GM19467 (cell line): ENCODE measurements at regions not wholly inside any gene's neighbourhood (a gene's known extent, or its start where the extent isn't known, plus 50 kb on each side); places are given as distances from the start of the nearest gene placed in this dataset.

Source experiments
- ATAC-seq: cut with Tn5 transposase; IDR thresholded peaks from one replicate; pipeline ENCODE4 v1.9.1; 2021; ENCODE audit warnings: mild to moderate bottlenecking, moderate library complexity; ENCODE audit not compliant: unreplicated experiment

DNA sequence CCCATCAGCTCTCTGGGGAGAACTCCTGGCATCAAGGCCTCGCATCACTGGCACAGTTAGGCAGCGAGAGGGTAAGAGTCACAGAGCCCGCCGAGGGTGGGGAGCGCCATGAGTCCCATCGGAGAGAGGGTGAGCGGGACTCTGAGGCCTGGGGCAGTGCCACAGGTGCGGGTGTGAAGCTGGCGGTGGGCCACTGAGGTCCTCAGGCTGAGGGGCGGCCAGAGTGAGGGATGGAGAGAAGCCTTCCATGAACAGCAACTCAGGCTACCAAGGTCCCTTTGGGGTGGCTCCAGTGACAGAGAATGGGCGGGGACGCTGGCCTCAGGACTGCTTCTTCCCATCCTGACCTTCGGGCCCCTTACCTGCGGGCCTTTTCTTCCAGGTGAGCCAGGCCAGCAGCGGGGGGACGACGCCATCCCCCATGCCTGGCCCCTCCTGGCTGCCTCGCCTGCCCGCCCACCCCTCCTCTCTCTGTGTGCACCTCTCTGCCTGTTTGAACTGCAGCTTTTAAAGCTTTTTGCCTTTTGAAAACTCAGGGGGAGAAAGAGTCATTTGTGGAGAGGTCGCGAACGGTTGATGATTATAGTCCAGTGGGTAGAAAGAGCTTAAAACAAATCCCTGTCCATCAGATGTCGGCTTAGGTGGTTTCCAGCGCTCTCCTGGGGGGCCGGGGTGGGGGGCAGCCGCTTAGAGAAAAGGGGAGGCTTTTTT is 149.3 kb upstream of the GSE1 start:
- ATAC-seq, result no peak

DNA sequence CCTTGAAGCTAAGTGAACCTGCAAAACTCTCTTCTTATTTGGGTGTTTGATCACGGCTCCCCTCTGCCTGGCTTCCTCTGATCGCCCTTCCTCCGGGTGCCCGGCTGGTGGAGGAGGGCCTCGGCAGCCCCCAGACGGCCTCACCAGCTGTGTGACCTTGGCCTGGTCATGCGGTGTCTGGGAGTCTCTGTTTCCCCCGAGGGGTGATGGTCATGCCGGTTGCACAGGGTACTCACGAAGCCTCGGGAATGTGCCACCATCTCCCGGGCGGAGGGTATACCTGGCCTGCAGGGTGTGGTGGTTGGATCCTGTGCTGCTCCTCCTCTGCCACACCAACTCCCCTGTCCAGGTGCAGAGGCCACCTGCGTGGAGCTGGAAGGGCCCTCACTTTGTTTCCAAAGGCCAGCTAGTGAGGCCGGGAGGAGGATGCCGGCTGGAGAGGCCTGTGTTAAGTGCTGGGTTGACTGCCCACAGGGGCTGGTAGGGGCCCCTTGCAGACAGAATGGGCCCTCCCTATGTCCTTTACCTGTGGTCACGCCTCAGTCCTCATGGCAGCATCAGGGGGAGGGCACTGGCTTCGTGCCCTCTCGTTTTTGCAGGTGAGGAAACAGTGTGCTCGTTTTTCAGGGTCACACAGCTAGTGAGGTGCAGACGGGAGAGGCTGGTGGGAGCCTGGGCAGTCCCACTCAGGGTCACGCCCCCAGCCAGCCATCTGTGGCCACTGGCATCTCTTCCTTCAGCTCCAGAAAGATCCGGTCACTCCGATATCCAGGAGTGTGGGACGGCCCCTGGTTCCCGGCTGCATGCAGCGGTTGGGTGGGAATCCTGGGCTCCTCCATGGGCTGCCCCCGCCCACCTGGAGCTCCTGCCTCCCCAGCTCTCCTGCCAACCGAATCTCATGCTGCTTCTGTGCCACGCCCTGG is 148.5 kb upstream of the GSE1 start:
- ATAC-seq, result no peak

DNA sequence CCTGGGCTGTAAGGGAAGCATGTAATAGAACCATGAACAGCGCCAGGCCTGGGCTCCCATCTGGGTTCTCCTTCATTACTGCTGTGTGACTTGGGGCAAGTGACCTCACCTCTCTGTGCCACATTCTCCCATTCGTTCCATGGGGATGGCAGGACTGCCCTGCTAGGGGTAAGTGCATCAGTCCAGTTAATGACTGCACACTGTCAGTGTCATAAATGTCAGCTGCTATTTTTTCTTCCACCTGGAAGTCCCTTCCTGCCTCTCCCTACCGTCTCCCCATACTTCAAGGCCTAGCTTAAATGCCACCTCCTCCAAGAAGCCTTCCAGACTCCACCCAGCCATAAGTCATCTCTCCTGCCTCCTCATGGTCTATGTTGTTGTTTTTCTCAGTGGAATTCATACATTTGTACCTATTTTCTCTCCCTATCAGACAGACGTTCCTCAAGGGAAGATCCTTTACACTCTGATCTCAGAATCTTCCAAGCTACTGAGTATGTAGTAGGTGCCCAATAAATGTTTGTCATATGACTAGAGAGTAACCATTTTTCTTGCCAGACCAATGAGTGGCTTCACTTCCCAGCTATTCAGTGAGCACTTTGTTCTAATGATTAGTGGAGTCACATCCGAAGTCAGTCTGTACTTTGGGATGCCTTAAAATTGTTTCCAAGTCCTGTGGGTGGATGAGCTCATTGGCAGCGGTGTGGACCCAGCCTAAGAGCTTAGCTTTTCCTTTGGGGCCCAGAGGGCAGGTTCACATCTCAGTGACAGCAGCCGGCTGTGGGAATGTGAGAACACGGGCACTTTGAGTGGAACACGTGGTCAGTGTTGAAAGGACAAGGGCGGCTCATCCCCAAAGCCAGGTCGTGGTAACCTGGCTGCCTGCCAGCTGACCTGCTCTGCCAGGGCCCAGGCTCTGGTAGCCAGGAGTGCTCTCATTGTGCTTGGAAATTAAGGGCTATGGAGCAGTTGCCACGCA is 147.5 kb upstream of the GSE1 start:
- ATAC-seq, result no peak

DNA sequence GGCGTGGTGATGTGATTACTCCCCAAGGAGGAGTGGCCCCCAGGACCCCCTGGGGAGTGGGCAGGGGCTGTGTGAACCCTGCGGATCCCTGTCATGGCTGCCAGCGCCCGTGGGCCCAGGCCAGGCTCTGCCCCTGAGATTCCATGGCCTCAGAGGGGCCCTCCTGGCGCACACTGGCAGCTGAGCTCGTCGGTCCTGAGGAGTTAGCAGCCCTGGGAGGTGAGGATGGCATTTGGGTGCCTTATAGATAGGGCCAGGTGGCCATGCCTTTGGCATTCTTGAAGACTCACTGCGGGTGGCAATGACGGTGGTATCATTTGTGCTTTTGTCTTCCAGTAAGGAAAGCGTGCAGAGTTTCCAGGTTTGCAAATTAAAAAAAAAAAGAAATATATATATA is 146.8 kb upstream of the GSE1 start:
- ATAC-seq, result no peak

DNA sequence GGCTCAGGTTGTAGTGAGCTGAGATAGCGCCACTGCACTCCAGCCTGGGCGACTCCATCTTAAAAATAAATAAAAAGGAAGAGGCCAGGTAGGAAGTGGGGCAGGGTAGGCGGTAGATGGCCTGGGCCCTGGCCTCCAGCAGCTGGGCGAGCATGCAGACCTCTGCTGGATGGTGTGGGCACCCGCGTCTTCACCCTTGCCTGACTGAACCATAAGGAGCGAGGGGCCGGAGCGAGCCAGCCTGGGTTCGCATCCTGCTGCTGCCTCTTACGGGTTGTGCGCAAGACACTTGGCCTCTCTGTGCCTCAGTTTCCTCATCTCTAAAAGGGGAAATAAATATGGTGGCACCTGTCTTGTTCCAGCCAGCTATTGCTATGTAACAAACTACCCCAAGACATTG is 146.1 kb upstream of the GSE1 start:
- no peak for ATAC-seq

DNA sequence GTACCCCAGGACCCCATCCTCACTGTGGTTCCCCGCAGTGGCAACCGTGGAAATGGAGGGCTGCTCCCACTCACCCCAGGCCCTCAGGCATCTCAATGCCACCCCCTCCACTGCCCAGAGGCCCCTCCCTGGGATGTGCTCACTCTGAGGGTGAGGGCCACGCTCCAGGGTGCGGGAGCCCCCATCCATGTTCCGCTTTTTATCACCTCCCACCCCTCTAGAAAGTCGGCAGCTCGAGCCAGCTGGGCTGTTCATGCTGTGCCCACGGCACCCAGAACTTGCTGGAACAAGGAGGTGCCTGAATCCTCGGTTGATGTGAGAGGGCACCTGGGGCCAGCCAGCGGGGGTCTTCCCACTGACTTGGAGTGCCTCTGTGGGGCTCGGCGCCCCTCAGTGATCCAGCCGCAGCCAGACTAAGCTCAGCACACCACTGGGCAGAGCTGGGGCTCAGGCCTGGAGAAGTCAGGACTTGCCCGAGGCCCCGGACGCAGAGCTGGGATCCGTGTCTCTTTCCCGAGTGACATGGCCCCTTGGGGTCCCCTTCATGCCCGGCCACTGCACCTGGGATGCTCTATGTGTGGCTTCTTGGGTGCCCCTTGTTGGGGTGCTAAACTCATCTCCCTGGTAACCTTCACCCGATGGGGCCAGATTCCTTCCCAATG is 143.1 kb upstream of the GSE1 start:
- ATAC-seq, result no peak

DNA sequence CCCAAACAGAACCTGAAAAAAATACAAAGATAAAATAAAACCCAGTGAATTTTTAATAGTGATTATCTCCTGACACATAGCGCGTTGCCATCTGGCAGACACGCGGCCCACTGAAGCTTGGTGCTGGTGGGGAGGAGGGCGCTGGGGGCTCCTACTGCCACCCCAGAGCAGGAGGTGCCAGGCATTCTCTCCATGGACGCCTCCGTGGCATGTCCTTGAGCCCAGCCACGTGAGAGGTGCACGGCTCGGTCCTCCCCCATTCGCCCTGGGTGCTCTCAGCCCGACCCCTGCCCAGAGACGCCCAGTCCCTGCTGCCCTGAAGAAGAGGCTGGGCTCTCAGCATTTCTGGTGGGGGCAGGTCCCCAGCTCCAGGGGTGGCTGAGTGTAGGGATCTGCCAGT is 142.2 kb upstream of the GSE1 start:
- no peak for ATAC-seq

DNA sequence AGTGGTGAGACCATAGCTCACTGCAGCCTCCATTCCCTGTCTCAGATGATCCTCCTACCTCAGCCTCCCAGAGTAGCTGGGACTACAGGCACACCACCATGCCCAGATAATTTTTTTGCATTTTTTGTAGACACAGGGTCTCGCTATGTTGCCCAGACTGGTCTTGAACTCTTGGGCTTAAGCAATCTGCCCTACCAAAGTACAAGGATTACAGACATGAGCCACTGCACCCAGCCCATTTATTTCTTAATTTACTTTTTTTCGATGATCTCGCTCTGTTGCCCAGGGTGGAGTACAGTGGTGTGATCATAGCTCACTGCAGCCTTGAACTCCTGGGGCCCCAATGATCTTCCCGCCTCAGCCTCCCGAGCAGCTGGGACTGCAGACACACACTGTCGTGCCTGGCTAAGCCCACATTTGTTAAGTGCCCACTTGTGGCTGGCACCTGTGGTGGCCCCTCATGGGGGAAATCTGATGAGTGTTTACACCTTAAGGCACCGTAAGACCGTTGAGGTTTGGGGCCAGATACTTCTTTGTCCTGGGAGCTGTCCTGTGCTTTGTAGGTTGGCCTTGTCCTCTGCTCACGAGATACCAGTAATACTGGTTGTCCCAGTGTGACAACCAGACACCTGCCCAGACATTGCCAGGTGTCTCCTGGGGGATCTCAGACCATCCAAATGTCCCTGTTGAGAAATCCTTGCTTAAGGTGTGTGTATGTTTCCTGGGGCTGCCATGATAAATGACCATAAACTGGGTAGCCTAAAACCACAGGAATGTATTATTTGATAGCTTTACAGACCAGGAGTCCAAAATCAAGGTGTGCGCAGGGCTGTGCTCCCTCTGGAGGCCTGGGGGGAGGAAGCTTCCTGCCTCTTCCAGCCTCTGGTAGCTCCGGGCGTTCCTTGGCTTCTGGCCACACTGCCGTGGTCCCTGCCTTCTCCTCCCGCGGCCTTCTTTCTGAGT is 141.4 kb upstream of the GSE1 start:
- no peak for ATAC-seq

DNA sequence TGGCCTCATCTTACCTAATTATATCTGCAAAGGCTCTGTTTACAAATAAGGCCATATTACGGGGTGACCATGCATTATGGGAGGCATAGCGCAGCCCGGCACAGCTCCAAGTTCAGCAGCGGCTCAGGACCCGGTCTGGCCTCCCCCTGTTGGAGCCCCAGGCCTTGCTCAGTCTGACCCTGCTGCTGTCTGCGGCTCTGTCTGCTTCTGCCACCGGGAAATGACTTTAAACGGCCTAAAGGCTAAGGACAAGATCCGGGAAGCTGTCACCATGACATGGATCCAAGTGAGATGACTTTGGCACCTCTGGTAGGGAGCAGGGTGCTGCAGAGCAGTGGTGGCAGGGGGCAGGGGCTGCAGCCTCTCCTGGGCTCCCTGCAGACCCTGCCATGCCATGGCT is 140.6 kb upstream of the GSE1 start:
- no peak for ATAC-seq

DNA sequence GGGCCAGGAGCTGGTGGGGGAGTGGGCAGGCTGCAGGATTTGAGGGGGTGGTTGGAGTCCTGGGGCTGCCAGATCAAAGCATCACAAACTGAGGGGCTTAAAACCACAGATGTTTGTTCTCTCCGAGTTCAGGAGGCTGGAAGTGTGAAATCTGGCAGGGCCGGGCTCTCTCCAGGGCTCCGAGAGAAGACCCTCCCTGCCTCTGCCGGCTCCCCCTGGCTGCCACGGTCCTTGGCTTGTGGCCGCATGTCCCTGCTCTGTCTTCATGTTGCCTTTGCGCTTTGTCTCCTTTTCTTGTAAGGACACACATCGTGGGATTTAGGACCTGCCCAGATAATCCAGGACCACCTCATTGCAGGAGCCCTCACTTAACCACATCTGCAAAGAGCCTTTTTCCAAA is 139.8 kb upstream of the GSE1 start:
- ATAC-seq, result no peak

DNA sequence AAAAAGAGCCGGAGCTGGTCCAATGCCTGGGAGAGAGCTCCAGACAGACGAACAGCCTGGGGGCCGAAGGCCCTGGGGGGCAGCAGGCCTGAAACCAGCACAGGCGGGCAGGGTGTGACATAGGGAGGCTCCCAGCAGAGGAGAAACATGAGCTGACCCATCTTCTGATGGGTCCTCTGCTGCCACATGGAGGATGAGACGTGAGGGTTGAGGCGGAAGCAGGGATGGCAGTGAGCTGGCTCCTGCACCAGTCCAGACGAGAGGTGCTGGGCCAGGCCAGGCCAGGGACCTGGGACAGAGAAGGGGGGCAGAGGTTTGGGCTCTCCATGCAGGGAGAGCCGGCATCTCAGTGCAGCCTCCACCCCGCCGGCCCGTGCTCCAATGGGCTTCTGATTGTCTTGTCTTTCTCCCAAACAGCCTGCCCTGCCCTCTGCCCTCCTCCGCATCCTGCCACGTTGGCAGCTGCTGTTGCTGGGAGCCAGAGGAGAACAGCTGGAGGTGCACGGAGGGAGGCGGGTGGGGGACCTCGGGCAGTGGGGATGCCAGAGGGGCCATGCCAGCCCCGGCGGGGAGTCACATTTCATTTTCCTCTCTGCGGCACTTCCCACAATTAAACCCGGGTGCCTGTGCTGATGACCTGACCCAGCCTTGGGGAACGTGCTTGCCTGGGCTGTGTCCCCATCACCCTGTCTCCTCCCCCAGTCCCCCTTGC is 139.1 kb upstream of the GSE1 start:
- no peak for ATAC-seq

DNA sequence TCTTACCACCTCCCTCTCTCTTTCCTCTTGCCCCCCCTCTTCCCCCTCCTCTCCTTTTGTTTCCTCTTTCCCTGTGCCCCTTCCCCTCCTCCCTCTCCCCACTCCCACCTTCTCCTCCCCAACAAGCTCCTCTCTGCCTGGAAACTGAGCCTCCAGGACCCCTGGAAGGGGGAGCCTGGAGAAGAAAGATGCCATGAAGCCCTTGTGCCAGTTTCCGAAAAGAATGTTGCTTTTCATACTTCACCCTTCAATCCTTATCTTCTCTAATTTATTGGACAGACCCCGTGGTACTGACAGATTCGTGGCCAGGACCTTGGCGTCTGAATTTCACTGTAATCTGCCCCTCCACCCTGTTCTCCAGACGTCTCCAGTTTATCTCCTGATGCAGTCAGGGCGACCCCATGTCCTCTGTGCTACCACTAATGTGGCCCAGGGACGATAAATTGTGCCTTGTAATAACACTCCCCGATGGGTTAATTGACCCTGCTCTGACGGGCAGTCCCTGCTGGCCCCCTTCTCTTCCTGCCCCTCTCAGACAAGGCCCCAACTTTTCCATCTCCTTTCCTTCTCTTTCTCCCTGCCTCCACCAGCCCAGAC is 138.4 kb upstream of the GSE1 start:
- no peak for ATAC-seq

DNA sequence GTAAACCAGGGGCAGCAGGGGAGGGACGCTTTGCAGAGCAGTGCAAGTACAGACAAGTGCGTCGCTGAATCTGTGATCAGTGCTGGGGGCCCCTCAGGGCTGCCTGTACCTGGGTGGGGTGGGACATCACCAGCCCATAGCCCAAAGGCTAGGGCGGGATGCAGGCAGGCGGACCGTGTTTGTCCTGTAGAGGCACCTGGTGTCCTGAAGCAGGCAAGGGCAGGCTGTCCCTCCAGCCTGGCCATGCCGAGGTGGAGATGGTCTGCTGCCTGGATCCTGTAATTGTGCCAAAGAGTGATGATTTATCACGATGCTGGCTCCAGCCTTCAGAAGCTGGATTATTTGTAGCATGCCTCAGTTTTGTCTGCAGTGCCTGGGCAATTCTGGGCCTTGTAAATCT is 137.9 kb upstream of the GSE1 start:
- no peak for ATAC-seq

DNA sequence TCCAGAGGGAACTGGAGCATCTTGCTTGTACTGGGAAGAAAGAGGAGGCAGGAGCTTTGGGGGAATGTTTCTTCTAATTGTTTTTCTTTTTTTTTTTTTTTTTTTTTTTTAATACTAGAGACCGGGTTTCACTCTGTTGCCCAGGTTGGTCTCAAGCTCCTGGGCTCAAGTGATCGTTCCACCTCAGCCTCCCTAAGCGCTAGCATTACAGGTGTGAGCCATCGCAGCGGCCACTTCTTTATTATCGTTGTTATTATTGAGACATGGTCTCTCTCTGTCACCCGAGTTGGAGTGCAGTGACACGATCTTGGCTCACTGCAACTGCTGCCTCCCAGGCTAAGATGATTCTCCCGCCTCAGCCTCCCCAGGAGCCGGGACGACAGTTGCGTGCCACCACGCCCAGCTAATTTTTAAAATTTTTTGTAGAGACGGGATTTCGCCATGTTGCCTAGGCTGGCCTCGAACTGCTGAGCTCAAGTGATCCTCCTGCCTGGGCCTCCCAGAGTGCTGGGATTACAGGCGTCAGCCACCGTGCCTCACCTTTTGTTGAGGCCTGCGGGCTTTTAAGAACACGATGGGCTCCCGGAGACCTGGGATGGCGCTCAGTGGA is 137.3 kb upstream of the GSE1 start:
- ATAC-seq, result no peak

DNA sequence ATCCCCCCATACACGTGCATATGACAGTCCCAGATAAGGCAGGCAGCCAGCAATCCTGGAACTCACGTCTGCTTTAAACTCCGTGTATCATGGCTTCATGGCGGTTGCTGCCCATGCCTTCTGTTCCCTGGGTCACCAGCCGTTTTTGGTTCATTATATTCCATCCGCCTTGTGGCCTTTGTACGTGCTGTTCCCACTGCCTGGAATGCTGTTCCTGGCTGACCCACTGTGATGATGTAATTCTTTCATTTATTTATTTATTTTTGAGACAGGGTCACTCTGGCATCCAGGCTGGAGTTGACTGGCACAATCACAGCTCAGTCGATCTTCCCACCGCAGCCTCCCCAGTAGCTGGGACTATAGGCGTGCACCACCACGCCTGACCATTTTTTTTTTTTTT is 136.7 kb upstream of the GSE1 start:
- ATAC-seq, result no peak

DNA sequence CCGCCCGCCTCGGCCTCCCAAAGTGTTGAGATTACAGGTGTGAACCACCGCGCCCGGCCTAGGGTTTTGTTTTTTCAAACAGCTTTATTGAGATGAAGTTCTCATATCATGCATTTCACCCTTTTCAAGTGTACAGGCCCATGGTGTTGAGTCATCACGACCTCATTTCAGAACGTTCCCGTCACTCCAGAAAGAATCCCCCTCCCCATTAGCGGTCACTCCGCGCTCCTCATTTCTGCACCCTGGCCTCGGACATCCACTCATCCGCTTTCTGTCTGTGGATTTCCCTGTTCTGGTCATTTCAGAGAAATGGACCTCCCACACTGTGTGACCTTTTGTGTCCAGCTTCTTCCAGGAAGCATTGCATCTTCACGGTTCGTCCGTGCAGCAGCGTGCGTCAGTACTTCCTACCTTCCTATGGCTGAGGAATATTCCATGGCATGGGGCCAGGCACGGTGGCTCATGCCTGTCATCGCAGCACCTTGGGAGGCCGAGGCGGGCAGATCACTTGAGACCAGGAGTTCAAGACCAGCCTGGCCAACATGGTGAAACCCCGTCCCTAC is 135.2 kb upstream of the GSE1 start:
- ATAC-seq, result no peak

DNA sequence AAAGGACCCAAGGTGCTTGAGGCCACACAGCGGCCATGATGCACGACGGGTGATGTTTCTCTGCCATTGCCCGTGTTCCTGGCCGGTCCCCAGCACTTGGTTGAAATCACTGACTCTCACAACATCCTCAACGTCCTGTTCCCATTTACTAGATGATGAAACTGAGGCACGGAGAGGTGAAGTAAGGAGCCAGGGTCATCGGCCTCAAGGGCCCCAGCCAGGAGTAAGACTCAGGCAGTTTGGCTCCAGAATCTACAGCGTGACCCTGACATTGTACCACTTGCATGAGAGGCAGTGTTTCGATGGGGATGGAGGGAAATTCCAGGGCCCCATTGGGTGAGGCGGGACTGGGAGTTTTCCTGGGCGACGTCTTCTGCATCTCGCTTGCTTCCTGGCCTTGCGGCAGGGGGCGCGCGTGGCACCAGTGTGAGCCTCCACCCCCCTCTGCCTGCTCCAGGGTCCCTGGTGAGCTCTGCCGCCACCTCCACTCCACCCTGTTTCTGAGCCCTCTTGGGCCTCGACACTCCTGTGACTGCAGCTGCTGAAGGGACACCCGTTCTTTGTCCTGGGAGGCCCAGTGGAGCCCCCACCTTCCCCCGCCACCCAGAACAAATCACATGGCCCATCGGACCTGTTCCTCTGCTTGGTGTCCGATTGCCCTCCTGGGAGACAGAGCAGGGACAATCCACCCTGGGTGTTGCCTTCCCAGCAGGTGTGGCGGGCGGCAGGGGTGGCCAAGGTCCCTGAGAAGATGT is 133.0 kb upstream of the GSE1 start:
- ATAC-seq, result no peak
